ENCODE measurements at regions not wholly inside any gene's neighbourhood (a gene's known extent, or its start where the extent isn't known, plus 50 kb on each side); places are given as distances from the start of the nearest gene placed in this dataset.
"Not testable (repeated sequence)": the region's sequence is repeated elsewhere in the genome, so short reads cannot be mapped to it uniquely, and the experiment has no call there.

DNA sequence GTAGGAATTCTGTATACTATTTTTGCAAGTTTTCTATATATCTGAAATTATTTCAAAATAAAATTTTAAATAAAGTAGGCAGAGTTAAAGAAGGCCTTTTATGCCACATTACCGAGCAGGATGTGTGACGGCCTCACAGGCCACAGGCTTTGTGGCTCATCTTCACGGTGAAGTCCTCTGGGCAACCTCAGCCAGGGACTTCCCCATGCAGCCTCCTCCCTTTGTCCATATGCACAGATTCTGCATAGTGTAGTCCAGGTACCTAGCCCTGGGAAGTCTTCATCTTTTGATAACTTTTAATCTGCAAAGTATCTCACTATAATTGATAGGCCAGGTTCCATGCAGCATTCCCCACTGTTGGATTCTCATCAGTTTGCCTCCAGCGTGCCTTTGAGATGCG is 62.8 kb downstream of the ARHGAP11B start:
- not testable (repeated sequence) for DNase-seq

DNA sequence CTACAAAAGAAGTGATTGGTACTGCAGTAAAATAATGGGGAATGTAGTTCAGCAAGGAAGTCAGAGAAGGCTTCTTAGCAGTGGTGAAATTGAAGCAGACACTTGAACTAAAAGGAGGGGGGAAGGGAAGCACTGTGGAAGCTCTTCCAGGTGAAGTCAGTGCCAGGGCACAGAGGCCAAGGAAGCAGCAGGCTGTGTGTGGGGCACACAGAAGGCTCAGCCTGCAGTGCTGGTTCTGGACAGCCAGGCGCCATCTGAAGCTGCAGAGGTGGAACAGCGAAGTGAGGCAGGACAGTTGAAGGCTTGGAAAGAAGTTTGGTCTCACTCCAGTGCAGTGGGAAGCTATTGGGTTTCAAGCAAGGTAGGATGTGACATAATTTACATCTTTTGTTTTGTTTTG is 64.2 kb downstream of the ARHGAP11B start:
- not testable (repeated sequence) for DNase-seq

DNA sequence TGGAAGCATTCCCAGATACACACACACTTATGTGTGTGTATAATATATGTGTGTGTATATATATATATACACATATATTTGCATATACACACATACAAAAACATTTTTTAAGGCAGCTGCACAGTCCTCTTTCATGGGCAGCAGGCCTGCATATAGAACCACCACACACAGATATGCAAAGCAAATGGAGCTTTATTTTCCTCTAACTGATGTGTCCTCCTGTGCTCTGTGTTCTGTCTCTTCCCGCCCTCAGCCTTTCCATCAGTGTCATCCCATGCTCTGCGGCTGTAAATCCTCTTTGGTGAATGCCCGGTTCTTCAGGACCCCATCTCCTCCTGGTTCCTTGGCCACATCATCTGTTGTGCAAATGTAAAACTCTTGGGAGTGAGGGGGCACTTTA is 69.9 kb downstream of the ARHGAP11B start:
- DNase-seq, result not testable (repeated sequence)

DNA sequence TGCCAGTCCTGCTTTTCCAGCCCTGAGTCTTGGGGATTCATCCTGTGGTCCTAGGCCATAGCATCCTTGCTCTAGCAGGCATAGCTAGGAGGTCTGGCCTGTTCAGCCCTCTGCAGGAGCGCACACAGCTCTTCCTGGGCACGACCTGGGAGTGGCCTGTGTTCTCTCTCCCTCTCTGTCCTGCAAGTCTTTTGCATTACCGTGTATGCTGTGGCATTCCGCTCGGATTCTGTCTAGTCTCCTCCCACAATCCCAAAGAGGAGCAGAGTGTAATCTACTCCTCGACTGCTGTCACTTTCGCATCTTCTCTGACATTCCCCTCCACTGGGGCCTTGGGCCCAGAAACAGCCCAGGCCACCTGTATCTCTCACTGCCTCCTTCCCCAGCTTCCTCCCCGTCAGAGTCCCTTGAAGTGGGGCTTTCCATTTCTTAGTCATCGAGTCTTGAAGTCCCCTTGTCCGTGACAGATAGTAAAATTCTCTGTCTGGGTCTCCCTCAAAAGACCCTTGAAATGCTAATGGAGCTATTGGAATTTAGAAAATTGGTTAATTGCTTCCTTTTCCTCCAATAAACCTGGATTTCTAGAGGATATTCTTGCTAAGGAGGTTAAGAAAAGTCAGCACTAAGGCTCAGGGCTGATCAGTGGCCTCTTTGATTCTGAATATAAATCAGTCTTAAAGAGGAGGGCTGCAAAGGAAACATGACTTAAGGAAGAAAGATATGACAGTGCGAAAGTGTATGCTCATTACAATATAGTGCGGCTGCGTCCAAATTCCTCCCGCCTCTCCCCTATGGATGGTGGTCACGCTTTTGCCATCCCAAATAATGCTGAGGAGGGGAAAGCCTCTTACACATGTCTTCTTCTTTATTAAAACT is 70.7 kb downstream of the ARHGAP11B start:
- not testable (repeated sequence) for DNase-seq

DNA sequence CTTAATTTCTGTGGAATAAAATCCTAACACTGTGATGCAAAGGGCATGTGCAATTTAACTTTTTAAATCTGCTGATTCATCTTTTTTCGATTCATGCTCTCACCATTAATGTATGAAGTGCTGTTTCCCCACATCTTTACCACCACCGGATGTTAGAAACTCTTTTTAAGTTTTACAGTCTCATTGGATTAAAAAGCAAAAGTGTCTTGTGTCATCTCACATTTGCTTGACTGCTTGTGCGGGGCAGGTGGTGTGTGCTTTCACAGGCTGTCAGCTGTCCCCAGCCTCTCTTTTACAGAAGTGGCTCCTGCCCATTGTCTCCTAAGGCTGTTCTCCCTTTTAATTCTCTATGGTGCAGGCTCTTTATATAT is 71.4 kb downstream of the ARHGAP11B start:
- DNase-seq, result not testable (repeated sequence)

DNA sequence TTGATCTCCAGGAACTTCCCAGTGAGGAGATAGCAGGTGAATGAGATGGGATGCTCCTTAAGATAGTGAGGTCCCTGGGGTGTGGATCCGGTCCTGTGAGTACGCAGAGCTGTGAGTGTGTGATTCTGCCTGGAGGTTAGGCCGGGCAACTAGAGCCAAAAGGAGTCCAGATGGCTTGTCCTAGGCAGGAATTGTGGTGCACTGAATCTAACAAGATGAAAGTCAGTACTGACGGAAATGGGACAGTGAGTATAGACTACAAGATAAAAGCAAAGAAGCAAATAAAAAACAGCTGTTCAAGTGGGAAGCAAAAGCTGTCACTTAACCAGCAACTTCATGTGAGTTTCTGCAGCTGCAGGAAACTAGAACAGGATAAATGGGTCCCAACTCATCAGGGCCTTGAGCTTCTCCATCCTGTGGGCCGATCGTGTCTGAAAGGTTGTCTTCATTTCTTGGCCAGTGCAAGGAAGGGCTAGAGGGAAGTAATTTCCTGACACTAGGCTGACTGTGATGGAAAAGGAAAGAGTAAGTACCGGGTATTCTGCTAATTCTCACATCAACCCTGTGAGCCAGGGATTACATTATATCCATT is 74.2 kb downstream of the ARHGAP11B start:
- not testable (repeated sequence) for DNase-seq

DNA sequence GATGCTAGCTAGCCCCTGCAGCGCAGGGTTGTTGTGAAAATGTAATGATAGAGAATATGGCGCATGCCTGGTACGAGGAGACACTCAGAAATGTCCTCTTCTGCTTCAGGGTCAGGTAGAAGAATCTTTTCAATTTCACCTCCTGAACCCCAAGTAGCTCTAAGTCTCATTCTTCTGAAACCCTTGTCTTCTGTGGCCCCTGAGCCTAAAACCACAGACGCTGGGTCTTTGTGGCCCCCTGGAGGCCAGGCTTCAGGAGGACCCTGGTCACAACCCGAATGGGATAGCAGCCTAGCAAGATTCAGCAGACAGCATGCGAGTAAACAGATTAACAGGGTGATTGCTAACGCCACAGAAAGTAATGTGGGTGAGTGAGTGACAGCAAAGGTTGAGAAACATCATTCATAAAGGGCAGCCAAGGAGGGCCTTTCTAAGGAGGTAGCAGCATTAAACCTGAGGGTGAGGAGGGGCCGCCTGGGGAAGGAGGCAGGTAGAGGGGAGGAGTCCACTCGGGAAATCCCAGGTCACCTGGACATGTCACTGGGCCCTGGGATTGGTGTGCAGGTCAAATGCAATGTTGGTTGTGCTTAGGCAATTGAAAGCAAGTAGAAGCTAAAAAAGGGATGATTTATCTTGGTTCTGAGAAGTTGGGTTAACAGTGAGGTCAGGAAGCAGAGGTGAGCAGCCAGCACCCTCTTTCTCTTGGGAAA is 82.2 kb downstream of the ARHGAP11B start:
- DNase-seq, result not testable (repeated sequence)

DNA sequence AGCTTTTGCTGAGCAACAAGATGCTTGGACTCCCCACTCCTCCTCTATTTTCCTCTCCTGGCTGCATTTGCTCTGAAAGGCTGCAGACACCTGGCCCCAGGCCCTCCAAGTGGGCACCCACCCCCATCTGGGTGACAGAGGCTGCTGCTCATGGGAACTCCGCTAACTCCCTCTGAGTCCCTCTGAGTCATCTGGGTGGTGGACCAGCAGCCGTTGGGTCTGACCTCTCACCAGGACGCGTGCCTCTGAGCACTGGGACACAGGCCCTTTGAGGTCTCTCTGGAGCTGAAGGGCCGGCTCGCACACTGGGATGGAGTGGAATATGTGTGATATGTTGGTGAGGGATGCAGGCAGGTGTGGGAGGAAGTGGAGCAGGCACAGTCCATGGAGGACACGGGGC is 82.9 kb downstream of the ARHGAP11B start:
- DNase-seq, result not testable (repeated sequence)

DNA sequence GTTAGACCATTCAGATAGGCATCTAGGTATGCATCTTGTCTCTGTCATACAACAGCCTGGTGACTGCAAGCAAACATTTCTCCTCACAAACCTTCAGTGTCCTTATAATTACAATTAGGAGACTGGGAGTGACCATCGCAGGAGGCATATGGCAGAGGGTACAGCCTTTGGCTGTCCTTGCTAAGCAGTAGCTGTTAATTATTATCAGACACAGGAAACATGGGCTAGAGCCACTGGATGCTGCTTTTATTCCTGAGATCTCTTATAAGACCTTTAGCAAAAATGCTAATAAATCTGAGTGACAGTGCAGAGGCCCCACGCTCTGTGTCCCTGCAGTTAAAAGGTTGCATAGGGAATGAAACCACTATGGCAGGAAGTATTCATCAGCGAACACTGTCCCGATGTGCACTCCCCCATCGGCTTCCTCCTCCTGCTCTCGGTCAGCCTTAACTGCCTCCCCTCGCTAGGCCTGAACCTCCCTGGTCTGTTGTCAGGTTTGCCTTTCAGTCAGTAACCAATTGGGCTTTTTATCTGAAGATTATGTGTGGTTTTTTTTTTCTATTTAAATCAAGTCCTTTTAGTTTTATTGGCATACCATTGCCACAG is 92.2 kb downstream of the ARHGAP11B start:
- not testable (repeated sequence) for DNase-seq

DNA sequence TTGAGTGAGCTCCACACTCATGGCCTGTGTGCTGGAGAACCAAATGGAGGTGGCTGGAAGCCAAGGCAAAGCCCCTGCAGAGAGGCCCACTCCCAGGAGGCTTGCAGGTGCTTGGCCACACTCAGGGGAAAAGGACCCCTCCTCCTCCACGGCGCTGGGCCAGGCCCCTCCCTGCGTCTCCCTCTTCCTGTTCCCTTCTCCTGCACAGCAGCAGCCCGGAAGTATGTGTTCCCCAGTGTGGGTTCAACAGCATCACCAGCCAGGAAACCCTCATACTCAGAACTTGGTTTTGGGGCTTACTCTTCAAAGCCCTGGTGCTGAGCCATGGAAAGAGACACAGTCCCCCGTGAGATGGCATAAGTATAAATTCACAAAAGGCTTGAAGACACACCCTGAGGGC is 93.4 kb downstream of the ARHGAP11B start:
- not testable (repeated sequence) for DNase-seq

DNA sequence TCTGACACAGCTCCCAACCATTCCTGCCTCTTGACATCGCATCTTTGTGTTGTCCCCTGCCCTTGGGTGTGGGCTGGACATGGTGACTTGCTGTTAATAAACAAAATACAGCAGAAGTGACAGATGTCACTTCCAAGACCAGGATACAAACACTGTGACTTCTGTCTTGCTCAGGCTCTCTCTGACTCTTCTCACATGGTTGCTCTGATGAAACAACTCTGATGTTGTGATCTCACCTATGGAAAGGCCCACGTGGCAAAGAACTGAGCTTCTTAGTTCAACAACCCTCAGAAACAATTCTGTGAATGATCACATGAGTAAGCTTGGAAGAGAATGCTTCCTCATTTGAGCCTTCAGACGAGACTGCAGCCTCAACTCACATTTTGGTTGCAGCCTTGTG is 94.9 kb downstream of the ARHGAP11B start:
- DNase-seq, result not testable (repeated sequence)

DNA sequence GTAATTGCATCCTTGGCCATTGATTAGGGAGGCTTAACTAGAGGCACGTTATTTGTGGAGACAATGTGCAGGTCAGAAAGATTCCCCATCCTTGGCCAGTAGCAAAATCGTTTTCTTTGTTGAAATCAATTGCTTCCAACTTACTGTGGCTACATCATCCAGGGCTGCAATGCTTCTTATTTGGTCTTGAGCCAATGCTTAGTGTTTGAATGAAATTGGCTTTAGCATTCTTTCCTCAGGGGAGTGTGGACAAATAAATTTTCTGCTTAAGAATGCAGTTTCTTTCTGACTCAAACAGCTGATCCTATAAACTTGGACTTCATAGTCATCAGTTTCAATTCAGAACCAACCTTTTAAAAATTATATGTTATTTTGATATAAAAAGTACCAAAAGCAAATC is 95.6 kb downstream of the ARHGAP11B start:
- DNase-seq, result not testable (repeated sequence)

DNA sequence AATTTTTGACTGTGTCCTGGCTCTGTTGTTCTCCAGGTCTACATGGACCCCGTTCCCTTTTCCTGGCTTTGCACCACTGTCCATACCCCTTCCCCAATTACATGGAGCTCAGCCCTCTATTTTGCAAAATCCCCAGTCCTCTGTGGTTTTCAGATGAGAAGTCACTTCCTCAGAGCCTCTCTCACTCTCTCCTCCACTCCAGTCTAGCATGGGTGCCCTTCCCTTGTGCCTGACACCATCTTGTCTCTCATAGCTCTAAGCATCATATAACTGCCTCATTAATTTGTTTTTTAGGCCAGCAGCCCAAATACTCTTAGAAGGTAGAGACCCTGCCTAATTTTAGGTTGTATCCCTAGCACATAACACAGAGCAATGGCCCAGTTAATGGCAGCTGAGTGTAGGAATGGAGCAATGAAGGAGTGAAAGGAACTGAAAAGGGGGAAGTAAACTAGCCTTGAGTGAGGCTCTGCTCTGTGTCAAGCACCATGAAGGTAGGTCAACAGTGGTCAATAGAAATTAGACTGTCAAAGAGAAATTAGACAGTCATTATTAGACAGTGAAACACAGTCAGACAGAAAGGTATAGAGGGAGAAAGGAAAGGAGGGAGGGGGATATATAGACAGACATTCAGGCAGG is 97.7 kb downstream of the ARHGAP11B start:
- not testable (repeated sequence) for DNase-seq

DNA sequence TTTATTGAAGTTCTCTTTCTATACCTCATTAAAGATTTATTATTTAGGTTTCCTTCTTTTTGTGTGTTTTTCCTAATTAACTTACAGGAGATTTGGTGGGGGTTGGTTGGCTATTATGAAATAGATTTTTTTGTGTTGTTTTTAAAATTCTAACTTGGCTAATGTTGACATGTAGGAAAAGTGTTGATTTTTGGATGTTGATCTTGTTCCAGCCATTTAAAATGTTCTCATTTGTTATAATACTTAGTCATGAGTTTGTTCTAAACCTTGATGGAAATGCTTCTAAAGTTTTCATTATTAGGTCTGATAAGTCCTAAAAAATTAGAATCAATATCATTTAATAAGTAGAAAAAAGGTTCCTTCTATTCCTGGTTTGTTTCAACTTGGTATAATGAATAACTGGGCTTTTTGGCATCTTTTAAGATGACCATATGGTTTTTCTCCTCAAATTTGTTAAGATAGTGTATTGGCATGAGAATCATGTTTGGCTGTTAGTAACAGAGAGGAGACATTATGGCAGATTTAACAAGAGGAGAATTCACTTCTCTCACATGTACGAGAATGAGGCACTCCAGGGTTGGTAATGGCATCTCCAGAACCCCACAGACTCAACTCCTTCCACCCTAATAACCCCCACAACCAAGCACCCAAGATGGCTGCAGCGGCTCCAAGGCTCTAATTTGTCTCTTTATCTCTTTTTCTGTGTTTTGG is 104.1 kb downstream of the ARHGAP11B start:
- DNase-seq, result not testable (repeated sequence)

DNA sequence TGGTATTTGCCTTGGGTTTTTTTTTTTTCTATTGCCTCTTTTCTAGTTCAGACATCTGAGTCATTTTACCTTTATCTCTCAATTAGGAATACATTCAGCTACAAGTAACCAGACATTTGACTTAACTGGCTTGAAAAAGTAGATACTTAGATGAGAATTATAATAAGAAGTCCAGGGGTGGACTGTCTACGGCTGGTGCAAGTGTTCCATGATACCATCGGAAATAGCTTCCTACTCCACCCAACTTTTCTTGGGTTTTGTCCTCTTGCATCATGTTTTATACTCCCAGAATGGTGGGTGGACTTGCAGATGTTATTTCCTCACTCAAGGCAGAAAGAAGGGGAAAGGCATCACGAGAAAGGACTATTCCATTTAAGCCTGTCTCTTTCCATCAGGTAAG is 104.7 kb downstream of the ARHGAP11B start:
- DNase-seq, result not testable (repeated sequence)

DNA sequence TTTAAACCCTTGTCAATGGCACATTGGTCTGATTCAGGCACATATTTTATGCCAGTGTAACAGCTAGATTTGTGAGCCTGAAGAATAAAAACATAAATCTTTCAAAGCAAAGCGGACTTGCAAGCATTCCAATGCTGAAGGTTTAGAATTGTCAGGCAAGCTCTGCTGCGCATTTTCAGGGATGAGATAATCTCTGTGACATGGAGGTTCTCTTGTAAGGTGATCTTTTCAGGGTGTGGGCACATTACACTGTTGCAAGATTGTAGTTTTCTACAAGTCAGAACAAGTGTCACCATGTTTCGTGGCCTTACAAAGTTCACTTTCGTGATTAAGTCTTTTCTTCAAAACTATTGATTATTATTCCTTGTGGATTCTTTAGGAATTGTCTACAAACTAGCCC is 106.2 kb downstream of the ARHGAP11B start:
- not testable (repeated sequence) for DNase-seq

DNA sequence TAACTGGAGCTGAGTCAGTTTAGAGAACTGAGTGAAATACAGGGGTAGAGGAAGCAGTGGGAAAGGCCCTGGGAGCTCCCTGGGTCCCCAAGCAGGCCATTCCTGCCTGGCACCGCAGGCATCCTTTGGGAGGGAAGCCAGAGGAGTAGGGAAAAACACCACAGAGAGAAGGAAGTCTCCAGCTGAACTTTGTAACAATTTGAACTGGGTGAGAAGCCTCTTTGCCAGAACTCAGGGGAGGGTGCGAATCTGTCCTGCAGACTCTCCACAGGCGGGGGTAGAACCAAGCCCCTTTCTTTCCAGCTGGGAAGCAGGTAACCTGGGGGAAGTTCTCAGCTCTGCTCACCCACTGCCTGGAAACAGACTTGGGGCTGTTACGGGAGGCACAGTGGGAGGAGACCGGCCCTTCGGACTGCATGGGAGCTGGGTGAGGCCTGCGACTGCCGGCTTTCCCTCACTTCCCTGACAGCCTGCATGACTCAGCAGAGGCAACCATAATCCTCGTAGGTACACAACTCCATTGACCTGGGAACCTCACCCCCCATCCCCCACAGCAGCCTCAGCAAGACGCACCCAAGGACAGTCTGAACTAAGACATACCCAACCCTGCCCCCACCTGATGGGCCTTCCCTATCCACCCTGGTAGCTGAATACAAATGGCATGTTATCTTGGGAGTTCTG is 110.1 kb downstream of the ARHGAP11B start:
- DNase-seq, result not testable (repeated sequence)

DNA sequence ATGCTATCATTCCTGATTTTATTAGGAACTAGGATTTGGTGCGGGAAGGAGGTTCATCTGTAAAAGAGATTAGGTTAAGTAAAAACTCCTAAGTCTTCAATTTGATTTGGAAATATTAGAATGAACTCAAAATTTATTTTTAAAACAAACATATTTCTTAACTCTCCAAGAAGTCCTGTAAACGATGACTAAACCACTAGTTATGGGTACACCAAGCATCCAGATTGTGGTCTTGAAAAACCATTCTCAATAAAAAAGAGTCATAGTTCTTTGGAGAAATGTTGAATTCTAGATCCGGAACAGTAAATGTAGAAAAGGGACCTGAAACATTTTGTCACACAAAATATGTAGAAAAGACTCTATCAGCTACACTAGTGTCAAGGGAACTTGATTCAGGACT is 116.9 kb downstream of the ARHGAP11B start:
- DNase-seq, result not testable (repeated sequence)

DNA sequence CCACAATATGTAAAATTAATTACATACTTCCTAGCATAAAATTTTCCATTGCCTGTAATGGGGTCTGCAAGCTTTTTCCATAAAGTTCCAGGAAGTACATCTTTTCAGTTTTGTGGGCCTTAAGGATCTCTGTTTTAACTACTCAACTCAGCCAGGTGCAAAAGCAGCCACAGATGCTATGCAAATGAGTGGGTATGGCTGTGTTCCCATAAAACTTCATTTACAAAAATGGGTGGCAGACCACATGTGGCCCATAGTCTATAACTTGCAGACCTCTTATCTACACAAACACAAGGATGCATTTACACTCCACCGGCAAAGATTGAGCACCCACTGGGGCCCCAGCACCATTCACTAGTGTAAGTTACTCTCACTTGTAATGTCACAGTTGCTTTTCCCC is 123.1 kb downstream of the ARHGAP11B start:
- not testable (repeated sequence) for DNase-seq

DNA sequence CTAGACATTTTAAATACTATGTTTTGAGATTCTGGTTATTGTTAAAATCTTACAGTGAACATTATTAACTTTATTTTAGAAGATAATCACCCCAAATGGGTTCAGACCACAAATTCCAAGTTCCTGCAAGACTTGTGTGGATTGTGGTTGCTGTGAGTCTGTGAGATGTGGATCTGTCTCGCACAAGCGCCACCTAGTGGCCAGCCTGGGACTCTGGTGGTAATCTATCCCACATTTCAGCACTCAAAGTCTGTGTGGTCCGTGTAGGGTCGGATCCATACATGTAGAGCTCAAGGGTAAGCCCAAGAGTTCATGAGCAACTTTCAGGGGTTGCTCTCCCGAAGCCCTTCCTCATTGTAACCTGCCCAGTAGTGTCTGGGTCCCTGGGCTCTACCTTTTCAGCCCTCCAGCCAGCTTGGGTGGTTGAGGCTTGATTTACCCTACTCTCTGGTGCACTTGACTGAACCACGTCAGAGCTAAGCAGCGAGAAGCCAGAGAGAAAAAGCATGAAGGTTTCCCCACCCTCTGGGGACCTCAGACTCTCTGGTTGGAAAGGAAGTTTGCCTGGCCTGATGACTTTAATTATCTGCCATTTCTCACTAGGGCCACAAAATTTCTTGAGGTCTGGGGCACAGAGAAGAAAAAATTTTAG is 129.2 kb downstream of the ARHGAP11B start:
- DNase-seq, result not testable (repeated sequence)

DNA sequence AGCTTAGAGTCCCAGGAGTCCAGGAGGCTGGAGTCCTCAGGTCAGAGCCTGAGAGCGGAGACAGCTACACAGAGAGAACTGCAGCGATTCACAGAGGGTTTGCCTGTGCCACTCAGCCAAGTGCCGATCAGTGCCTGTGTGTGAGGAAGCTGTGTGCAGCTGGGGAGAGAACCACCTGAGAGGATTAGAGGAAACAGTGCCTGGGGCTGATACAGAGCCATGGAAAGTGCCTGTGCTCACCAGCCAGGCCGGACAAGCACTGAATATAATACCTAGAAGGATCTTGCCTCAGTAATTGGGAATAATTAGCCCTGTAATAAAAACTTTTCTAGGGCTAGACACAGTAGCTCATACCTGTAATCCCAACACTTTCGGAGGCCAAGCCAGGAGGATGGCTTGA is 134.7 kb downstream of the ARHGAP11B start:
- not testable (repeated sequence) for DNase-seq

All from NCI-H187 treated with DMSO at 0.1 percent for 48 hours (cell line).